ENCODE measurements at regions not wholly inside any gene's neighbourhood (a gene's known extent, or its start where the extent isn't known, plus 50 kb on each side); places are given as distances from the start of the nearest gene placed in this dataset.

DNA sequence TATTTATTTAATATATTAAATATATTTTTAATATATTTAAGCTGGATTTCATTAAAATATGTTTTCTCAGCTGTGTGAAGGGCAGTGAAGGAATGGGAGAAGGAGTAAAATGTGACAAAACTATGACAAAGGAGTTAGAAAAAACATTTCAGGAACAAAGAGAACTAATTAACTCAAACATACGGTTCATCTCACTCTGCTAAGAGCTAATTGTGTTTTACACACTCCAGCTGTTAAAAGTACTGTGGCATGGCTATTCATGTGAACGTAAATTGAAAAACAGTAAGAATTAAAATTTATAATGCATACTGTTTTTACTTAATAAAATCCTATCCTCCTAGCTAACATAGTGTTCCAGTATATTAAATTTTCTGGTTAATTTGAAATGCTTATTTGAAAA lies 262.5 kb upstream of the GNAI1 start:
- Mint-ChIP-seq H3K9me3 (peaks cover 0 to 10% (median 2%) of the 10 kb centered on the region in 8 donors), H3K27ac (no peak overlapping the region), H3K36me3 (no peaks in the 10 kb centered on the region), H3K4me3 (no peak overlapping the region), H3K27me3 (no peaks in the 10 kb centered on the region), H3K4me1 (no peaks in the 10 kb centered on the region)
- intact Hi-C loops (cut with micrococcal nuclease) = no loop called here
- Histone ChIP-seq H3K27ac (ENCODE audit: low read depth, low read length) (no peak overlapping the region), H3K36me3 (ENCODE audit: insufficient read depth, low read length) (no peaks in the 10 kb centered on the region), H3K4me3 (ENCODE audit: low read length in 2 of 2) (no peak overlapping the region), H3K27me3 (ENCODE audit: insufficient read depth, low read length) (no peaks in the 10 kb centered on the region), H3K4me1 (ENCODE audit: insufficient read depth, low read length) (no peaks in the 10 kb centered on the region), H3K9me3 (ENCODE audit: control insufficient read depth in 1 of 2, low read length in 2 of 2) (no peaks in the 10 kb centered on the region)
- no peak for DNase-seq
- CTCF ChIA-PET (ENCODE audit: partially characterized antibody) = no interaction called here
- POLR2A ChIA-PET (ENCODE audit: partially characterized antibody) = no interaction called here

DNA sequence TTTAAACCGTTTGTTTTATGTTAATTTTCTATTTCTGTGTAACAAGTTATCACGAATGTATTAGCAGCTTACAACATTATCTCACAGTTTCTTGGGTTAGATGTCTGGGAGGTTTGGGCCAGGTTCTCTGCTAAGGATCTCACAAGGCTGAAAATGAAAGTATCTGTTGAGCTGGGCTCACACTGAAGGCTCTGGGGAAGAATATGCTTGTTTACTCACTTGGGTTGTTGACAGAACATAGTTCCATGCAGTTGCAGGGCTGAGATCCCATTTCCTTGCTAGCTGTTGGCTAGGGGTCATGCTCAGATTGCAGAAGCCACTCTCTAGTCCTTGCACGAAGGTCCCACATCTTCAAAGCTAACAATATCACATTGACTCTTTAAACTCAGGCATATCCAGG lies 266.6 kb upstream of the GNAI1 start:
- no peak overlapping the region for H3K27ac Mint-ChIP-seq
- no peak overlapping the region for H3K27ac ChIP-seq (ENCODE audit: low read depth, low read length)
- H3K9me3 Mint-ChIP-seq = peaks cover 0 to 19% (median 3%) of the 10 kb centered on the region in 8 donors
- no peaks in the 10 kb centered on the region for H3K9me3 ChIP-seq (ENCODE audit: control insufficient read depth in 1 of 2, low read length in 2 of 2)
- H3K27me3 ChIP-seq (ENCODE audit: insufficient read depth, low read length) = no peaks in the 10 kb centered on the region
- no peaks in the 10 kb centered on the region for H3K4me1 ChIP-seq (ENCODE audit: insufficient read depth, low read length)
- no peak overlapping the region for H3K4me3 ChIP-seq (ENCODE audit: low read length in 2 of 2)
- ChIA-PET POLR2A (ENCODE audit: partially characterized antibody) (no interaction called here), CTCF (ENCODE audit: partially characterized antibody) (no interaction called here)
- no peaks in the 10 kb centered on the region for H3K4me1 Mint-ChIP-seq
- no peak overlapping the region for H3K4me3 Mint-ChIP-seq
- no peak for DNase-seq
- no peaks in the 10 kb centered on the region for H3K36me3 Mint-ChIP-seq
- no peaks in the 10 kb centered on the region for H3K36me3 ChIP-seq (ENCODE audit: insufficient read depth, low read length)
- intact Hi-C loops (cut with micrococcal nuclease) = no loop called here
- no peaks in the 10 kb centered on the region for H3K27me3 Mint-ChIP-seq

DNA sequence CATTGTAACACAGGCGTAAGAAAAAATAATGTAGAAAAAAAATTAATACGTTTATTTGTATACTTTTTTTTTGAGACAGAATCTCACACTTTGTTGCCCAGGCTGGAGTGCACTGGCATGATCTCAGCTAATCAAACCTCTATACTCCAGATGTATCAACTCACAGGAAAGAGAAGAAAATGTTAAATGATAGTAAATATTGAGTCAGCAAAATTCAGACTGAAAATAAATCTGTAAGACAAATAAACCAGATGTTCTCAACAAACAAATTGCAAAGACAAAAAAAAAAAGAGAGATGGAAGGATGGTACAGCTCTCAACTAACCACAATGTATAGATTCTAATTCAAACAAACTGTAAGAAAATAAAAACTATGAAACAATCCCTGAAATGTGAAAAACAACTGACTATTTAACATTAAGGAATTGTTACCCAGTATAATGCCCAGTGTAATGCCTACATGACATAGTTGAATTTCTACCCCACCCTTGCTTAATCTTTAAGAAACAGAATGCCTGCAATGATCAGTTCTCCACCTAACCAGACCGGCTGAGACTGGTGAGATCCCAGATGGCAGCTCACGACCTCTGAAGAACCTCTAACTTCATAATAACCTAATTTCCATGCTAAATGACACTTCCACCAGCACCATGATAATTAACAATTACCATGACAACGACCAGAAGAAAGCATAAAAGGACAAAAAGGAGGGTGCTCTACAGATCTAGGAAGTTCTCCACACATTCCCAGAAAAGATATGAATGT lies 272.0 kb upstream of the GNAI1 start:
- H3K27ac Mint-ChIP-seq = no peak overlapping the region
- DNase-seq = no peak
- H3K4me3 ChIP-seq (ENCODE audit: low read length in 2 of 2) = no peak overlapping the region
- H3K9me3 Mint-ChIP-seq = peaks cover 0 to 30% (median 10%) of the 10 kb centered on the region in 8 donors
- H3K36me3 Mint-ChIP-seq = no peaks in the 10 kb centered on the region
- H3K4me3 Mint-ChIP-seq = no peak overlapping the region
- H3K27ac ChIP-seq (ENCODE audit: low read depth, low read length) = no peak overlapping the region
- H3K27me3 ChIP-seq (ENCODE audit: insufficient read depth, low read length) = no peaks in the 10 kb centered on the region
- intact Hi-C loops (cut with micrococcal nuclease) = no loop called here
- POLR2A ChIA-PET (ENCODE audit: partially characterized antibody) = no interaction called here
- H3K4me1 ChIP-seq (ENCODE audit: insufficient read depth, low read length) = no peaks in the 10 kb centered on the region
- CTCF ChIA-PET (ENCODE audit: partially characterized antibody) = no interaction called here
- no peaks in the 10 kb centered on the region for H3K36me3 ChIP-seq (ENCODE audit: insufficient read depth, low read length)
- H3K4me1 Mint-ChIP-seq = no peaks in the 10 kb centered on the region
- no peaks in the 10 kb centered on the region for H3K27me3 Mint-ChIP-seq
- H3K9me3 ChIP-seq (ENCODE audit: control insufficient read depth in 1 of 2, low read length in 2 of 2) = no peaks in the 10 kb centered on the region

DNA sequence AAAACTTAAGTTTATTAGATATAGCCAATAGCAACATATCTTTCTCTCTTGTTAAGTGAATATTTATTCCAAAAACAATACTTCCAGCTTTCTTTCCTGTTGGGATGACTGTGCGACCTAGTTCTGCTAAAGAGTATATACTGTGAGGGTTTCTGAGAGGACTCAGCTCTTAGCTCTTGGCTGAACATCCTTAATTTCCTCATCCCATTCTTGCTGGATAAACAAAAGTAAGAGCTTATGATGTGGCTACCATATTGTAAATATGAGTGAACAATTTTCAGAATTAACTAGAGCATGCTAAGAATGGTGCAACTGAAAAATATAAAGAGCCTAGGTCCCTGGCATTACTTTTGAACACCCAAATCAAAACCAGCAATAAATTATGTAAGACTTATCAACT lies 279.5 kb upstream of the GNAI1 start:
- H3K36me3 ChIP-seq (ENCODE audit: insufficient read depth, low read length) = no peaks in the 10 kb centered on the region
- H3K9me3 ChIP-seq (ENCODE audit: control insufficient read depth in 1 of 2, low read length in 2 of 2) = no peaks in the 10 kb centered on the region
- Mint-ChIP-seq H3K4me3 (no peak overlapping the region), H3K36me3 (no peaks in the 10 kb centered on the region), H3K27ac (no peak overlapping the region), H3K4me1 (no peaks in the 10 kb centered on the region), H3K27me3 (no peaks in the 10 kb centered on the region), H3K9me3 (peaks cover 7 to 31% (median 12%) of the 10 kb centered on the region in 8 donors)
- ChIA-PET POLR2A (ENCODE audit: partially characterized antibody) (no interaction called here), CTCF (ENCODE audit: partially characterized antibody) (no interaction called here)
- DNase-seq = no peak
- no peaks in the 10 kb centered on the region for H3K4me1 ChIP-seq (ENCODE audit: insufficient read depth, low read length)
- H3K27ac ChIP-seq (ENCODE audit: low read depth, low read length) = no peak overlapping the region
- intact Hi-C loops (cut with micrococcal nuclease) = no loop called here
- H3K4me3 ChIP-seq (ENCODE audit: low read length in 2 of 2) = no peak overlapping the region
- H3K27me3 ChIP-seq (ENCODE audit: insufficient read depth, low read length) = no peaks in the 10 kb centered on the region

DNA sequence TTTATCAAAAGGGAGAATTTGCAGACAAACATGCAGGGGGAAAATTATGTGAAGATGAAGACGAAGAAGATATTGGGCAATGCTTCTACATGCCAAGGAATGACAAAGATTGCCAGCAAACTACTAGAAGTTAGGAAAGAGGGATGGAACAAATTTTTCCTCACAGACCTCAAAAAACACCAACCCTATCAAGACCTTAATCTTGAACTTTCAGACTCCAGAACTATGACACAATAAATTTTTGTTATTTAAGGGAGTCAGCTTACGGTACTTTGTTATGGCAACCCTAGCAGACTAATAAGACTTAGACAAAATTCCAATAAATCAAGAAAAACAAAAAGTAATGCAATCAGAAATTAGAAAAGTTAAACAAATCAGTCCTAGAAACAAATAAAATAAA lies 280.0 kb upstream of the GNAI1 start:
- POLR2A ChIA-PET (ENCODE audit: partially characterized antibody) = no interaction called here
- no peak for DNase-seq
- Mint-ChIP-seq H3K27ac (no peak overlapping the region), H3K4me1 (no peaks in the 10 kb centered on the region), H3K27me3 (no peaks in the 10 kb centered on the region), H3K36me3 (no peaks in the 10 kb centered on the region), H3K4me3 (no peak overlapping the region), H3K9me3 (peaks cover 5 to 31% (median 12%) of the 10 kb centered on the region in 8 donors)
- Histone ChIP-seq H3K4me3 (ENCODE audit: low read length in 2 of 2) (no peak overlapping the region), H3K27me3 (ENCODE audit: insufficient read depth, low read length) (no peaks in the 10 kb centered on the region), H3K4me1 (ENCODE audit: insufficient read depth, low read length) (no peaks in the 10 kb centered on the region), H3K9me3 (ENCODE audit: control insufficient read depth in 1 of 2, low read length in 2 of 2) (no peaks in the 10 kb centered on the region), H3K36me3 (ENCODE audit: insufficient read depth, low read length) (no peaks in the 10 kb centered on the region), H3K27ac (ENCODE audit: low read depth, low read length) (no peak overlapping the region)
- CTCF ChIA-PET (ENCODE audit: partially characterized antibody) = no interaction called here
- intact Hi-C loops (cut with micrococcal nuclease) = no loop called here

DNA sequence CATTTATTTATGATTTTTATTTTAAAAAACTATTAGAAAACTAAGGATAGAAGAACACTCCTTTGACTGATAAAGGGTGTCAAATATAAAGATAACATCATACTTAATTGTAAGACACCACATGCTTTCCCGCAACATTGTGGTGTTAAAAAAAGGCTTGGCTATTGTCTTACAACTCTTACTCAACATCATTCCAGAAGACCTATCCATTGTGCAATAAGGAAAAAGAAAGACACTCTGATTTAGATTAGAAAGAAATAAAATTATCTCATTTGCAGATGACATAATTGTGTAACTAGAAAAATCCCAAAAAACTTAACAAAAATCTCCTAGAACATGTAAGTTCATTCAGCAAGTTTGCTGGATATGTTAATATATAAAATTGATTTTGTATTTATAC lies 296.7 kb upstream of the GNAI1 start:
- H3K27me3 Mint-ChIP-seq = no peaks in the 10 kb centered on the region
- no peaks in the 10 kb centered on the region for H3K4me1 Mint-ChIP-seq
- ChIA-PET POLR2A (ENCODE audit: partially characterized antibody) (no interaction called here), CTCF (ENCODE audit: partially characterized antibody) (no interaction called here)
- no peak for DNase-seq
- no peaks in the 10 kb centered on the region for H3K9me3 ChIP-seq (ENCODE audit: control insufficient read depth in 1 of 2, low read length in 2 of 2)
- no peaks in the 10 kb centered on the region for H3K36me3 Mint-ChIP-seq
- no peak overlapping the region for H3K4me3 ChIP-seq (ENCODE audit: low read length in 2 of 2)
- no peaks in the 10 kb centered on the region for H3K4me1 ChIP-seq (ENCODE audit: insufficient read depth, low read length)
- H3K27ac Mint-ChIP-seq = no peak overlapping the region
- no peaks in the 10 kb centered on the region for H3K36me3 ChIP-seq (ENCODE audit: insufficient read depth, low read length)
- H3K27ac ChIP-seq (ENCODE audit: low read depth, low read length) = no peak overlapping the region
- intact Hi-C loops (cut with micrococcal nuclease) = no loop called here
- H3K9me3 Mint-ChIP-seq = peaks cover 0 to 9% (median 4%) of the 10 kb centered on the region in 8 donors
- no peak overlapping the region for H3K4me3 Mint-ChIP-seq
- no peaks in the 10 kb centered on the region for H3K27me3 ChIP-seq (ENCODE audit: insufficient read depth, low read length)

DNA sequence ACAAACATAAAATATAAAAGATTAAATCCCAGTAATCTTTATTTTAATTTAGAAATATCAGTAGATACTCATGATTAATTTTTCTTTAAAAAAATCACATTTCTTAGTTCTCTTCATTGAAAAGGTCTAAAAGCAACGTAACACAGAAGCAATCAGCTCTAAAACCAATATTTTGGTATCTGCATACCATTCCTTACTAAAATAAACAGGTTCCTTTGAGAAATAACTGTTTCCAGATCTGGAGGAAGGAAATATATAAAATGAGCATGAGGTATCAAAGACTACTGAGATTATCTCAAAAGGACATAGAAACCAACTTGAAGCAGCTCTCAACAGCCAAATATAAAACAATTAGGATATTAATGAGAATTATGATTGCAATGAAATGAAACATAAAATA lies 301.0 kb upstream of the GNAI1 start:
- Mint-ChIP-seq H3K27ac (no peak overlapping the region), H3K27me3 (no peaks in the 10 kb centered on the region), H3K4me3 (no peak overlapping the region), H3K9me3 (peaks cover 0 to 12% (median 4%) of the 10 kb centered on the region in 8 donors), H3K36me3 (no peaks in the 10 kb centered on the region), H3K4me1 (no peaks in the 10 kb centered on the region)
- Histone ChIP-seq H3K27ac (ENCODE audit: low read depth, low read length) (no peak overlapping the region), H3K27me3 (ENCODE audit: insufficient read depth, low read length) (no peaks in the 10 kb centered on the region), H3K4me3 (ENCODE audit: low read length in 2 of 2) (no peak overlapping the region), H3K36me3 (ENCODE audit: insufficient read depth, low read length) (no peaks in the 10 kb centered on the region), H3K4me1 (ENCODE audit: insufficient read depth, low read length) (no peaks in the 10 kb centered on the region), H3K9me3 (ENCODE audit: control insufficient read depth in 1 of 2, low read length in 2 of 2) (peaks cover 0 to 3% of the 10 kb centered on the region in 2 donors)
- no peak for DNase-seq
- intact Hi-C loops (cut with micrococcal nuclease) = no loop called here
- POLR2A ChIA-PET (ENCODE audit: partially characterized antibody) = no interaction called here
- CTCF ChIA-PET (ENCODE audit: partially characterized antibody) = no interaction called here

DNA sequence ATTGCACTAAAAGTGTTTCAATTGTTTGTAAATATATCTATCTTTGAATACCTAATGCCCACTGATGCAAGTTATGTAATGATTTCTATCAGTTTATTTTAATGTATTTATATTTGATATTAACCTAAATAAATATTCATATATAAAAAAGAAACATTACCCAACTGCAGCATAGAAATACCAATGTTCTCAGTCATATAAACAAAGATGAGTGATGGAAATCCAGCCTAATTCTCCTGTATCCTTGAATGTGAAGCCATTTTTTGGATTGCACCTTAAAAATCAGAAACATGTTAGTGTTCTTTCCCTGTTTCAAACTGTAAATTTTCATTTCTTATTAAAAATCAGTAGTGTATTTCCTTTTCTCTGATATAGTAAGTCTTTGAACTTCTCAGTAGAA lies 305.8 kb upstream of the GNAI1 start:
- ChIA-PET POLR2A (ENCODE audit: partially characterized antibody) (no interaction called here), CTCF (ENCODE audit: partially characterized antibody) (no interaction called here)
- no peak for DNase-seq
- H3K27me3 ChIP-seq (ENCODE audit: insufficient read depth, low read length) = no peaks in the 10 kb centered on the region
- peaks cover 0 to 3% of the 10 kb centered on the region in 2 donors for H3K9me3 ChIP-seq (ENCODE audit: control insufficient read depth in 1 of 2, low read length in 2 of 2)
- H3K36me3 Mint-ChIP-seq = no peaks in the 10 kb centered on the region
- H3K9me3 Mint-ChIP-seq = peaks cover 2 to 10% (median 5%) of the 10 kb centered on the region in 8 donors
- no peak overlapping the region for H3K4me3 Mint-ChIP-seq
- H3K4me3 ChIP-seq (ENCODE audit: low read length in 2 of 2) = no peak overlapping the region
- intact Hi-C loops (cut with micrococcal nuclease) = no loop called here
- no peak overlapping the region for H3K27ac ChIP-seq (ENCODE audit: low read depth, low read length)
- H3K27me3 Mint-ChIP-seq = no peaks in the 10 kb centered on the region
- no peaks in the 10 kb centered on the region for H3K4me1 Mint-ChIP-seq
- no peak overlapping the region for H3K27ac Mint-ChIP-seq
- H3K4me1 ChIP-seq (ENCODE audit: insufficient read depth, low read length) = no peaks in the 10 kb centered on the region
- no peaks in the 10 kb centered on the region for H3K36me3 ChIP-seq (ENCODE audit: insufficient read depth, low read length)

Data from CD4-positive, alpha-beta memory T cell (primary cell).